Activated naive CD4-positive, alpha-beta T cell treated with anti-CD3 and anti-CD28 coated beads for 36 hours (primary cell): ENCODE measurements at regions not wholly inside any gene's neighbourhood (a gene's known extent, or its start where the extent isn't known, plus 50 kb on each side); places are given as distances from the start of the nearest gene placed in this dataset.
A peak's percentile ranks its signal among the peaks of the same experiment; 100 is the strongest.
"Not testable (repeated sequence)": the region's sequence is repeated elsewhere in the genome, so short reads cannot be mapped to it uniquely, and the experiment has no call there.

Experiments used
- CTCF ChIA-PET: fragments of 350-600 bp; sonication (Branson Sonifier 250); formaldehyde crosslinking; loops from one replicate; lab custom pipeline; 2021; ENCODE audit warnings: antibody characterized with exemption; lab: Charles Lee
- DNase-seq: peaks from one replicate; pipeline ENCODE4 v3.0.0-alpha.2; 2020
- H3K27ac Mint-ChIP-seq: one replicate; pipeline ENCODE4 v1.8.0; 2021; ENCODE audit warnings: mild to moderate bottlenecking, mixed read lengths
- H3K27me3 Mint-ChIP-seq: one replicate; pipeline ENCODE4 v1.8.0; 2021; ENCODE audit warnings: low read depth, mixed read lengths
- H3K36me3 Mint-ChIP-seq: one replicate; pipeline ENCODE4 v1.8.0; 2021; ENCODE audit warnings: low read depth, mixed read lengths
- H3K4me1 Mint-ChIP-seq: one replicate; pipeline ENCODE4 v1.8.0; 2021; ENCODE audit warnings: low read depth, mixed read lengths
- H3K4me3 Mint-ChIP-seq: one replicate; pipeline ENCODE4 v1.8.0; 2021; ENCODE audit warnings: mild to moderate bottlenecking, moderate library complexity, mixed read lengths
- H3K9me3 Mint-ChIP-seq: one replicate; pipeline ENCODE4 v1.8.0; 2021; ENCODE audit warnings: mixed read lengths
- intact Hi-C: fragments of 100-400 bp; cut with micrococcal nuclease; formaldehyde crosslinking; loops from one replicate; pipeline ENCODE4 v1.15.1; 2023

- Mint-ChIP-seq H3K4me3 (no peak overlapping the region), H3K27ac (no peak overlapping the region), H3K27me3 (peaks cover 7% of the 10 kb centered on the region), H3K36me3 (no peaks in the 10 kb centered on the region), H3K4me1 (no peaks in the 10 kb centered on the region), H3K9me3 (no peaks in the 10 kb centered on the region)
- CTCF ChIA-PET: no interaction called here
- intact Hi-C loops: no loop called here
- no peak for DNase-seq
These were observed 648.6 kb upstream of the SGCD start for GRCh38 chr5:155678371-155678770.

- Mint-ChIP-seq H3K27ac (no peak overlapping the region), H3K4me3 (no peak overlapping the region), H3K9me3 (no peaks in the 10 kb centered on the region), H3K36me3 (no peaks in the 10 kb centered on the region), H3K27me3 (peaks cover 10% of the 10 kb centered on the region), H3K4me1 (no peaks in the 10 kb centered on the region)
- CTCF ChIA-PET: no interaction called here
- DNase-seq: no peak
- intact Hi-C loops: no loop called here
These were observed 647.4 kb upstream of the SGCD start for GRCh38 chr5:155679530-155679929.

DNA sequence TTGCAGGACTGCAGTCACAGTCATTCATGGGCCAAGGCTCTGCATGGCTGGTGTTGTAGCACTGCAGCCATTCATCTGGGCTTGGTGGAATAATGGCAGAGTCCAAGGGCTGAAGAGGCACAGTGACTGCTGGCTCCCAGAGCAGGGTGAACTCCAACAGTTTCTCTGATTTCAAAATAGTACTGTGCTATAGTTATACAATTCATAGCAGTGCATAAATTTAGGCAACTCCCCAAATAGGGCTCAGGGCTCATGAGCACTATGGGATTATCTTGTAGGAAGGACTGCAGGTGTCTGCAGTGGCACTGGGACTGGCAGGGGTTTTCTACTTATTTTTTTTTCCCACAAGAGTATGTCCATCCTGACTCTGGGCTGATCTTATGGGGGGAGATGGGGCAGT lies 642.5 kb upstream of the SGCD start:
- CTCF ChIA-PET: no interaction called here
- no peaks in the 10 kb centered on the region for H3K9me3 Mint-ChIP-seq
- no peak overlapping the region for H3K4me3 Mint-ChIP-seq
- DNase-seq: no peak
- H3K27me3 Mint-ChIP-seq: peaks cover 22% of the 10 kb centered on the region
- intact Hi-C loops: no loop called here
- no peaks in the 10 kb centered on the region for H3K4me1 Mint-ChIP-seq
- H3K36me3 Mint-ChIP-seq: no peaks in the 10 kb centered on the region
- no peak overlapping the region for H3K27ac Mint-ChIP-seq

GRCh38 chr5:155686131-155686530 lies 640.8 kb upstream of the SGCD start:
- CTCF ChIA-PET: interaction anchor here (1.2 kb wide), 1 partner anchor 11 kb away, joined by 3 read pairs; no protein-coding TSS in a partner anchor

GRCh38 chr5:155689406-155689805 lies 637.6 kb upstream of the SGCD start:
- H3K27me3 Mint-ChIP-seq: peaks cover 13% of the 10 kb centered on the region
- no peaks in the 10 kb centered on the region for H3K4me1 Mint-ChIP-seq
- H3K36me3 Mint-ChIP-seq: no peaks in the 10 kb centered on the region
- H3K4me3 Mint-ChIP-seq: no peak overlapping the region
- no peaks in the 10 kb centered on the region for H3K9me3 Mint-ChIP-seq
- DNase-seq: no peak
- intact Hi-C loops: no loop called here
- no peak overlapping the region for H3K27ac Mint-ChIP-seq
- CTCF ChIA-PET: no interaction called here

More at GRCh38 chr5:155686131-155686530, 640.8 kb upstream of the SGCD start:
- H3K9me3 Mint-ChIP-seq: no peaks in the 10 kb centered on the region
- H3K36me3 Mint-ChIP-seq: no peaks in the 10 kb centered on the region
- DNase-seq: no peak
- no peaks in the 10 kb centered on the region for H3K4me1 Mint-ChIP-seq
- intact Hi-C loops: no loop called here
- H3K4me3 Mint-ChIP-seq: no peak overlapping the region
- H3K27ac Mint-ChIP-seq: no peak overlapping the region
- H3K27me3 Mint-ChIP-seq: peaks cover 17% of the 10 kb centered on the region

DNA sequence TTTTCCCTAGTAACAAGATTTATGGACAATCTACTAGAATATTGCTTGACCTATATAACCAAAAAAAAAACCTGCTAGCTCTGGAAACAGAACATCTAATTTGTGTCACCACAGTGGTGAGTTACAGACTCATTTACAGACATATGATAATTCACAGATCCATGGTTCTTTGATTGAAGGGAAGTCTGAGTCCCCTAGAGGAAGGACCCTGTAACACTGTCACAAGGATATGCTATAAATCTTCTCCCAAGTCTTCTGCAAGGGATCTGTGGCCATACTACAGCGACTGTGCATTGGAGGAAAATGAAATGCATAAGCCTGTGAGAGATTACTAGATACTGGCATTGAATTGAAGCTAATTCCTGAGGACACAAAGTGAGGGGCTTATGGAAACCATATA lies 630.6 kb upstream of the SGCD start:
- no peaks in the 10 kb centered on the region for H3K4me1 Mint-ChIP-seq
- intact Hi-C loops: no loop called here
- CTCF ChIA-PET: no interaction called here
- H3K9me3 Mint-ChIP-seq: no peaks in the 10 kb centered on the region
- DNase-seq: no peak
- H3K4me3 Mint-ChIP-seq: no peak overlapping the region
- no peak overlapping the region for H3K27ac Mint-ChIP-seq
- H3K27me3 Mint-ChIP-seq: no peaks in the 10 kb centered on the region
- no peaks in the 10 kb centered on the region for H3K36me3 Mint-ChIP-seq

GRCh38 chr5:155697236-155697635 lies 629.7 kb upstream of the SGCD start:
- CTCF ChIA-PET: no interaction called here
- no peaks in the 10 kb centered on the region for H3K36me3 Mint-ChIP-seq
- H3K27me3 Mint-ChIP-seq: no peaks in the 10 kb centered on the region
- no peak overlapping the region for H3K27ac Mint-ChIP-seq
- no peaks in the 10 kb centered on the region for H3K9me3 Mint-ChIP-seq
- no peak for DNase-seq
- H3K4me1 Mint-ChIP-seq: no peaks in the 10 kb centered on the region
- intact Hi-C loops: no loop called here
- no peak overlapping the region for H3K4me3 Mint-ChIP-seq

DNA sequence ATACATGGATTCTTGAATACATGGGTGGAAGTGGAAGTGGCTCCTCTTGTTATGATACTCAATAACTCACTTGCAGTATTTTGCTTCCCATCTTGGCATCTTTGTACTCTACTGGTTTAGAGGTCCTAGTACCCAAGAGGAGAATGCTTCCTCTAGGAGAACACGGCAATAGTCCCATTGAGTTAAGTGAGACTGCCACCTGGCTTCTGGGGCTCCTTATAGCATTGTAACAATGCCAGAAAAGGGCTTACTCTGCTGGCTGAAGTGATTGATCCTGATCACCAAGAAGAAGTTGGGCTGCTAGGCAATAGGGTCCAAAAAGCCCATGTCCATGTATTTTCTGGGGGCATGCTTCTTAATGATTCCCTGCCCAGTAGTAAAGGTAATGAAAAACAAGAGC lies 627.6 kb upstream of the SGCD start:
- Mint-ChIP-seq H3K4me1 (no peaks in the 10 kb centered on the region), H3K9me3 (no peaks in the 10 kb centered on the region), H3K36me3 (no peaks in the 10 kb centered on the region), H3K27ac (no peak overlapping the region), H3K4me3 (no peak overlapping the region), H3K27me3 (no peaks in the 10 kb centered on the region)
- CTCF ChIA-PET: no interaction called here
- intact Hi-C loops: no loop called here
- DNase-seq: no peak

GRCh38 chr5:155700333-155700732 lies 626.6 kb upstream of the SGCD start:
- no peaks in the 10 kb centered on the region for H3K9me3 Mint-ChIP-seq
- no peak for DNase-seq
- CTCF ChIA-PET: interaction anchor here (0.5 kb wide), 1 partner anchor 172 kb away, joined by 3 read pairs; no protein-coding TSS in a partner anchor
- intact Hi-C loops: no loop called here
- no peak overlapping the region for H3K27ac Mint-ChIP-seq
- H3K4me1 Mint-ChIP-seq: no peaks in the 10 kb centered on the region
- H3K4me3 Mint-ChIP-seq: no peak overlapping the region
- no peaks in the 10 kb centered on the region for H3K36me3 Mint-ChIP-seq
- H3K27me3 Mint-ChIP-seq: no peaks in the 10 kb centered on the region

- Mint-ChIP-seq H3K27ac (no peak overlapping the region), H3K27me3 (peaks cover 7% of the 10 kb centered on the region), H3K36me3 (no peaks in the 10 kb centered on the region), H3K4me1 (no peaks in the 10 kb centered on the region), H3K4me3 (no peak overlapping the region), H3K9me3 (peaks cover 2% of the 10 kb centered on the region)
- no peak for DNase-seq
- CTCF ChIA-PET: no interaction called here
- intact Hi-C loops: no loop called here
These were observed 615.1 kb upstream of the SGCD start for GRCh38 chr5:155711882-155712281.

DNA sequence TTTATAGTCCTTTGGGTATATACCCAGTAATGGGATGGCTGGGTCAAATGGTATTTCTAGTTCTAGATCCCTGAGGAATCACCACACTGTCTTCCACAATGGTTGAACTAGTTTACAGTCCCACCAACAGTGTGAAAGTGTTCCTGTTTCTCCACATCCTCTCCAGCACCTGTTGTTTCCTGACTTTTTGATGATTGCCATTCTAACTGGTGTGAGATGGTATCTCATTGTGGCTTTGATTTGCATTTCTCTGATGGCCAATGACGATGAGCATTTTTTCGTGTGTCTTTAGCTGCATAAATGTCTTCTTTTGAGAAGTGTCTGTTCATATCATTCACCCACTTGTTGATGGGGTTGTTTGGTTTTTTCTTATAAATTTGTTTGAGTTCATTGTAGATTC lies 612.5 kb upstream of the SGCD start:
- H3K27ac Mint-ChIP-seq, H3K4me1 Mint-ChIP-seq, H3K9me3 Mint-ChIP-seq, H3K27me3 Mint-ChIP-seq, H3K36me3 Mint-ChIP-seq, H3K4me3 Mint-ChIP-seq, CTCF ChIA-PET, intact Hi-C loops, DNase-seq: not testable (repeated sequence)

DNA sequence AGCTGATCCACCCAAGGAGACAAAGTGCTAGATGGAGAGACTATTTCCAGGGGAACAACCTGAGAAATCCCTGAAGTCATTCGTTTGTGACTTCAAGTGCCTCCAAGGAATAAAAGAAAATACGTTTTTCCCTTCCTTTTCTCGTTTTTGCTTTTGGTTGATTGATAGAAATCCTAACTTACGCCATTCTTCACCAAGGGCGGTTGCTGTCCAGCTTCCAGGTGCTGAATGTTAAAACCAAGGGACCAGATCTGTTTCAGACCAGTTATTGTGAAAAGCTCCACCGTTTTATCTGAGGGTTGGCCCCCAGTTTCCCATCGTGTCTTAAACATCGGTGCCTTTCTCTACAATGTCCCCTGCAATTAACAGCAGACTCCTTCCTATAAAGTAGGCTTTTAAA lies 600.7 kb upstream of the SGCD start:
- no peaks in the 10 kb centered on the region for H3K36me3 Mint-ChIP-seq
- peaks cover 56% of the 10 kb centered on the region for H3K27me3 Mint-ChIP-seq
- no peaks in the 10 kb centered on the region for H3K9me3 Mint-ChIP-seq
- intact Hi-C loops: no loop called here
- CTCF ChIA-PET: no interaction called here
- peak; percentile 22 for DNase-seq
- H3K4me3 Mint-ChIP-seq: no peak overlapping the region
- H3K4me1 Mint-ChIP-seq: no peaks in the 10 kb centered on the region
- H3K27ac Mint-ChIP-seq: no peak overlapping the region

- DNase-seq: no peak
- no peak overlapping the region for H3K4me3 Mint-ChIP-seq
- intact Hi-C loops: no loop called here
- H3K9me3 Mint-ChIP-seq: no peaks in the 10 kb centered on the region
- CTCF ChIA-PET: no interaction called here
- no peak overlapping the region for H3K27ac Mint-ChIP-seq
- peaks cover 55% of the 10 kb centered on the region for H3K27me3 Mint-ChIP-seq
- no peaks in the 10 kb centered on the region for H3K36me3 Mint-ChIP-seq
- H3K4me1 Mint-ChIP-seq: no peaks in the 10 kb centered on the region
These were observed 599.3 kb upstream of the SGCD start for GRCh38 chr5:155727512-155728145.
